OCI-LY1 (cell line): ENCODE measurements at regions not wholly inside any gene's neighbourhood (a gene's known extent, or its start where the extent isn't known, plus 50 kb on each side); places are given as distances from the start of the nearest gene placed in this dataset.
A peak's percentile ranks its signal among the peaks of the same experiment; 100 is the strongest.

Experiments used
- H2AFZ ChIP-seq: fragments of 200-600 bp; sonication (generic), shearing (Covaris generic); 2 replicates; pipeline ENCODE4 v1.6.0; 2014; ENCODE audit warnings: antibody characterized with exemption, mild to moderate bottlenecking, low read length
- H3F3A ChIP-seq: fragments of 200-600 bp; sonication (generic), shearing (Covaris generic); 2 replicates; pipeline ENCODE4 v1.6.0; 2014; ENCODE audit warnings: mild to moderate bottlenecking, antibody characterized with exemption, low read length, moderate library complexity; ENCODE audit not compliant: insufficient read depth
- H3K27ac ChIP-seq: fragments of 200-600 bp; sonication (generic); 2 replicates; pipeline ENCODE4 v1.5.1; 2014; ENCODE audit warnings: low read length, mixed run types, mild to moderate bottlenecking, low read depth; ENCODE audit not compliant: poor library complexity, severe bottlenecking
- H3K27me3 ChIP-seq: fragments of 200-600 bp; sonication (generic); 2 replicates; pipeline ENCODE4 v1.6.0; 2014; ENCODE audit warnings: antibody characterized with exemption, mild to moderate bottlenecking, low read length, moderate library complexity; ENCODE audit not compliant: insufficient read depth
- H3K36me3 ChIP-seq: fragments of 200-600 bp; sonication (generic); 2 replicates; pipeline ENCODE4 v1.6.1; 2014; ENCODE audit warnings: mild to moderate bottlenecking, antibody characterized with exemption, low read length, moderate library complexity, mixed read lengths; ENCODE audit not compliant: insufficient read depth
- H3K4me1 ChIP-seq: fragments of 200-600 bp; sonication (generic); 2 replicates; pipeline ENCODE4 v1.5.1; 2014; ENCODE audit warnings: mild to moderate bottlenecking, low read length, moderate library complexity; ENCODE audit not compliant: insufficient read depth, severe bottlenecking
- H3K4me2 ChIP-seq: fragments of 200-600 bp; sonication (generic), shearing (Covaris generic); 2 replicates; pipeline ENCODE4 v1.6.1; 2014; ENCODE audit warnings: low read length
- H3K4me3 ChIP-seq: fragments of 200-600 bp; sonication (generic); 2 replicates; pipeline ENCODE4 v1.5.1; 2014; ENCODE audit warnings: low read length, low read depth, mild to moderate bottlenecking, mixed read lengths; ENCODE audit not compliant: poor library complexity, severe bottlenecking
- H3K79me2 ChIP-seq: fragments of 200-600 bp; shearing (Covaris generic); 2 replicates; pipeline ENCODE4 v1.6.1; 2016; ENCODE audit warnings: mixed run types, low read length, mixed read lengths; ENCODE audit not compliant: insufficient read depth
- H3K9ac ChIP-seq: fragments of 200-600 bp; sonication (generic), shearing (Covaris generic); 2 replicates; pipeline ENCODE4 v1.6.1; 2014; ENCODE audit warnings: mild to moderate bottlenecking, low read length, mixed read lengths
- H3K9me2 ChIP-seq: fragments of 200-600 bp; sonication (generic), shearing (Covaris generic); 2 replicates; pipeline ENCODE4 v1.6.1; 2014; ENCODE audit warnings: low read depth, mild to moderate bottlenecking, low read length, mixed read lengths
- H3K9me3 ChIP-seq: fragments of 200-600 bp; shearing (Covaris generic); 2 replicates; pipeline ENCODE4 v1.6.1; 2014; ENCODE audit warnings: low read length, mixed read lengths
- H4K20me1 ChIP-seq: fragments of 200-600 bp; sonication (generic), shearing (Covaris generic); 2 replicates; pipeline ENCODE4 v1.6.0; 2016; ENCODE audit warnings: mild to moderate bottlenecking, low read length; ENCODE audit not compliant: insufficient read depth
- CTCF ChIP-seq: fragments of 200-600 bp; sonication (generic), shearing (Covaris generic); IDR thresholded peaks from 2 replicates; pipeline ENCODE4 v1.5.1; 2017; ENCODE audit warnings: mild to moderate bottlenecking, antibody characterized with exemption, low read length, moderate library complexity, mixed read lengths
- EZH2 ChIP-seq: fragments of 200-600 bp; sonication (generic), shearing (Covaris generic); IDR thresholded peaks from 2 replicates; pipeline ENCODE4 v1.8.0; 2017; ENCODE audit warnings: borderline replicate concordance, mixed run types, mild to moderate bottlenecking, antibody characterized with exemption, low read length, moderate library complexity, mixed read lengths

GRCh38 chr4:166493924-166494345, 620.9 kb downstream of the TLL1 start:
- no peaks in the 10 kb centered on the region for H3K79me2 ChIP-seq
- H2AFZ ChIP-seq = no peak overlapping the region; the same call in 1 of the 2 replicates
- no peak overlapping the region for H3K9ac ChIP-seq
- H3K4me1 ChIP-seq = peaks cover 20% of the 10 kb centered on the region
- no peaks in the 10 kb centered on the region for H3K27me3 ChIP-seq
- no peak overlapping the region for H3K4me3 ChIP-seq
- H3F3A ChIP-seq = no peaks in the 10 kb centered on the region
- H3K9me3 ChIP-seq = no peaks in the 10 kb centered on the region
- no peak for TF ChIP-seq EZH2
- no peak for TF ChIP-seq CTCF
- H3K4me2 ChIP-seq = no peak overlapping the region
- no peaks in the 10 kb centered on the region for H3K36me3 ChIP-seq
- H4K20me1 ChIP-seq = no peaks in the 10 kb centered on the region
- no peak overlapping the region for H3K27ac ChIP-seq
- no peaks in the 10 kb centered on the region for H3K9me2 ChIP-seq

- no peak overlapping the region for H2AFZ ChIP-seq
- H4K20me1 ChIP-seq = no peaks in the 10 kb centered on the region
- TF ChIP-seq EZH2 (no peak), CTCF (no peak)
- no peaks in the 10 kb centered on the region for H3K36me3 ChIP-seq
- H3K27ac ChIP-seq = no peak overlapping the region
- no peak overlapping the region for H3K4me3 ChIP-seq
- peaks cover 55% of the 10 kb centered on the region for H3K4me1 ChIP-seq
- no peaks in the 10 kb centered on the region for H3F3A ChIP-seq
- no peaks in the 10 kb centered on the region for H3K9me3 ChIP-seq
- H3K27me3 ChIP-seq = no peaks in the 10 kb centered on the region
- no peaks in the 10 kb centered on the region for H3K79me2 ChIP-seq
- H3K9ac ChIP-seq = no peak overlapping the region
- no peaks in the 10 kb centered on the region for H3K9me2 ChIP-seq
- no peak overlapping the region for H3K4me2 ChIP-seq
These were observed 625.5 kb downstream of the TLL1 start for GRCh38 chr4:166498546-166498945.

- peaks cover 44% of the 10 kb centered on the region for H3K4me1 ChIP-seq
- no peak overlapping the region for H3K27ac ChIP-seq
- peak overlapping the region; percentile 26; the same call in 1 of the 2 replicates for H3K4me2 ChIP-seq
- no peak overlapping the region for H3K4me3 ChIP-seq
- H3K36me3 ChIP-seq = no peaks in the 10 kb centered on the region
- H3K79me2 ChIP-seq = no peaks in the 10 kb centered on the region
- H2AFZ ChIP-seq = no peak overlapping the region
- H3F3A ChIP-seq = no peaks in the 10 kb centered on the region
- H3K27me3 ChIP-seq = no peaks in the 10 kb centered on the region
- no peaks in the 10 kb centered on the region for H3K9me3 ChIP-seq
- H3K9ac ChIP-seq = no peak overlapping the region
- H3K9me2 ChIP-seq = no peaks in the 10 kb centered on the region
- no peak for TF ChIP-seq EZH2
- TF ChIP-seq CTCF = no peak
- no peaks in the 10 kb centered on the region for H4K20me1 ChIP-seq
These were observed 626.8 kb downstream of the TLL1 start for GRCh38 chr4:166499820-166500219.
